ENCODE measurements at regions not wholly inside any gene's neighbourhood (a gene's known extent, or its start where the extent isn't known, plus 50 kb on each side); places are given as distances from the start of the nearest gene placed in this dataset.

DNA sequence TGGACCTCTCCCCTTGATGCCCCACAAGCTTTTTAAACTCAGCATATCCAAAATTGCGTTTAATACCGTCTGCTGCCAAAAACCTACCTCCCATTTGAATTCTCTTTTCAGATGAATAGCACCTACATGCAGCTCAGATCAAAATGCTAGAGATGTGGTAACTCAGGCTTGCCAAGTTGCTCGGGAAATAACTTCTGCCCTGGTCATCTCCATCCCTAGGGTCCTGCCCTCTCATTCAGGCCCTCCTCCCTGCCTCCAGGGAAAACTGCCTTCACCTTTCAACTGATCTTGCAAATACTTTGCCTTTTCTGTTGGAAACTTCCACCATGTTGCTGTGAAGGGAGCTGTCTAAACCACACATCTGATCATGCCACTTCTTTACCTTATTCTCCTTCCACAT, 114.1 kb downstream of the SPRY1 start:
- TF ChIP-seq, protein P1, sequence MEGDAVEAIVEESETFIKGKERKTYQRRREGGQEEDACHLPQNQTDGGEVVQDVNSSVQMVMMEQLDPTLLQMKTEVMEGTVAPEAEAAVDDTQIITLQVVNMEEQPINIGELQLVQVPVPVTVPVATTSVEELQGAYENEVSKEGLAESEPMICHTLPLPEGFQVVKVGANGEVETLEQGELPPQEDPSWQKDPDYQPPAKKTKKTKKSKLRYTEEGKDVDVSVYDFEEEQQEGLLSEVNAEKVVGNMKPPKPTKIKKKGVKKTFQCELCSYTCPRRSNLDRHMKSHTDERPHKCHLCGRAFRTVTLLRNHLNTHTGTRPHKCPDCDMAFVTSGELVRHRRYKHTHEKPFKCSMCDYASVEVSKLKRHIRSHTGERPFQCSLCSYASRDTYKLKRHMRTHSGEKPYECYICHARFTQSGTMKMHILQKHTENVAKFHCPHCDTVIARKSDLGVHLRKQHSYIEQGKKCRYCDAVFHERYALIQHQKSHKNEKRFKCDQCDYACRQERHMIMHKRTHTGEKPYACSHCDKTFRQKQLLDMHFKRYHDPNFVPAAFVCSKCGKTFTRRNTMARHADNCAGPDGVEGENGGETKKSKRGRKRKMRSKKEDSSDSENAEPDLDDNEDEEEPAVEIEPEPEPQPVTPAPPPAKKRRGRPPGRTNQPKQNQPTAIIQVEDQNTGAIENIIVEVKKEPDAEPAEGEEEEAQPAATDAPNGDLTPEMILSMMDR (IDR thresholded peaks at IDR 0.05 in 8 of 11, conservative IDR thresholded peaks at IDR 0.05 in 3 of 11) = no peak
- no peak for TF ChIP-seq POLR2AphosphoS5 (IDR thresholded peaks at IDR 0.05)
